ENCODE measurements at regions not wholly inside any gene's neighbourhood (a gene's known extent, or its start where the extent isn't known, plus 50 kb on each side); places are given as distances from the start of the nearest gene placed in this dataset.

- DNase-seq (ENCODE audit: low read depth, low spot score): no peak
- no peak overlapping the region for H3K4me3 ChIP-seq (ENCODE audit: low read depth, low read length)
- TF ChIP-seq CTCF (IDR thresholded peaks at IDR 0.05; ENCODE audit: low read depth, low read length): no peak
- in situ Hi-C loops (cut with HindIII; ENCODE audit: low sequenced_read_pairs): no loop called here
Measured at GRCh38 chr4:1497189-1497801, 91.1 kb upstream of the NKX1-1 start.

- no peak for DNase-seq (ENCODE audit: low read depth, low spot score)
- in situ Hi-C loops (cut with HindIII; ENCODE audit: low sequenced_read_pairs): no loop called here
- no peak overlapping the region for H3K4me3 ChIP-seq (ENCODE audit: low read depth, low read length)
- TF ChIP-seq CTCF (IDR thresholded peaks at IDR 0.05; ENCODE audit: low read depth, low read length): no peak
Measured at GRCh38 chr4:1496116-1496642, 89.9 kb upstream of the NKX1-1 start.

- no peak overlapping the region for H3K4me3 ChIP-seq (ENCODE audit: low read depth, low read length)
- DNase-seq (ENCODE audit: low read depth, low spot score): no peak
- TF ChIP-seq CTCF (IDR thresholded peaks at IDR 0.05; ENCODE audit: low read depth, low read length): no peak
- in situ Hi-C loops (cut with HindIII; ENCODE audit: low sequenced_read_pairs): no loop called here
Measured at GRCh38 chr4:1495416-1496115, 89.3 kb upstream of the NKX1-1 start.

- in situ Hi-C loops (cut with HindIII; ENCODE audit: low sequenced_read_pairs): no loop called here
- H3K4me3 ChIP-seq (ENCODE audit: low read depth, low read length): no peak overlapping the region
- no peak for TF ChIP-seq CTCF (IDR thresholded peaks at IDR 0.05; ENCODE audit: low read depth, low read length)
- no peak for DNase-seq (ENCODE audit: low read depth, low spot score)
Measured at GRCh38 chr4:1494416-1495315, 88.4 kb upstream of the NKX1-1 start.

GRCh38 chr4:1493540-1494287 is 87.5 kb upstream of the NKX1-1 start:
- no peak for TF ChIP-seq CTCF (IDR thresholded peaks at IDR 0.05; ENCODE audit: low read depth, low read length)
- no peak overlapping the region for H3K4me3 ChIP-seq (ENCODE audit: low read depth, low read length)
- in situ Hi-C loops (cut with HindIII; ENCODE audit: low sequenced_read_pairs): no loop called here
- DNase-seq (ENCODE audit: low read depth, low spot score): no peak

All from astrocyte of the spinal cord (primary cell).